ENCODE measurements at regions not wholly inside any gene's neighbourhood (a gene's known extent, or its start where the extent isn't known, plus 50 kb on each side); places are given as distances from the start of the nearest gene placed in this dataset.

GRCh38 chr9:8078641-8079140 lies 279.1 kb upstream of the DMAC1 start:
- H3K4me3 ChIP-seq (replicated peaks; ENCODE audit: low read depth, low read length), result no peak overlapping the region
- DNase-seq (ENCODE audit: low read depth), result no peak
- no peak for TF ChIP-seq CTCF (IDR thresholded peaks at IDR 0.05; ENCODE audit: low read length, missing control alignments)

- no peak for DNase-seq (ENCODE audit: low read depth)
- TF ChIP-seq CTCF (IDR thresholded peaks at IDR 0.05; ENCODE audit: low read length, missing control alignments), result no peak
- H3K4me3 ChIP-seq (replicated peaks; ENCODE audit: low read depth, low read length), result no peak overlapping the region
These were observed 275.2 kb upstream of the DMAC1 start for GRCh38 chr9:8074713-8075286.

- H3K4me3 ChIP-seq (replicated peaks; ENCODE audit: low read depth, low read length), result no peak overlapping the region
- DNase-seq (ENCODE audit: low read depth), result no peak
These were observed 271.8 kb upstream of the DMAC1 start for GRCh38 chr9:8071445-8071798.

GRCh38 chr9:8070779-8071444 lies 271.3 kb upstream of the DMAC1 start:
- TF ChIP-seq CTCF (IDR thresholded peaks at IDR 0.05; ENCODE audit: low read length, missing control alignments), result no peak
- DNase-seq (ENCODE audit: low read depth), result no peak
- H3K4me3 ChIP-seq (replicated peaks; ENCODE audit: low read depth, low read length), result no peak overlapping the region

More at GRCh38 chr9:8071445-8071798, 271.8 kb upstream of the DMAC1 start:
- no peak for TF ChIP-seq CTCF (IDR thresholded peaks at IDR 0.05; ENCODE audit: low read length, missing control alignments)

GRCh38 chr9:8062459-8062858 lies 262.9 kb upstream of the DMAC1 start:
- no peak for DNase-seq (ENCODE audit: low read depth)

GRCh38 chr9:8053501-8053900 lies 253.9 kb upstream of the DMAC1 start:
- no peak for DNase-seq (ENCODE audit: low read depth)
- no peak for TF ChIP-seq CTCF (IDR thresholded peaks at IDR 0.05; ENCODE audit: low read length, missing control alignments)
- no peak overlapping the region for H3K4me3 ChIP-seq (replicated peaks; ENCODE audit: low read depth, low read length)

More at GRCh38 chr9:8062459-8062858, 262.9 kb upstream of the DMAC1 start:
- no peak for TF ChIP-seq CTCF (IDR thresholded peaks at IDR 0.05; ENCODE audit: low read length, missing control alignments)
- no peak overlapping the region for H3K4me3 ChIP-seq (replicated peaks; ENCODE audit: low read depth, low read length)

- H3K4me3 ChIP-seq (replicated peaks; ENCODE audit: low read depth, low read length), result no peak overlapping the region
- no peak for DNase-seq (ENCODE audit: low read depth)
- no peak for TF ChIP-seq CTCF (IDR thresholded peaks at IDR 0.05; ENCODE audit: low read length, missing control alignments)
These were observed 253.4 kb upstream of the DMAC1 start for GRCh38 chr9:8052991-8053390.
